GM12892 (cell line): ENCODE measurements at regions not wholly inside any gene's neighbourhood (a gene's known extent, or its start where the extent isn't known, plus 50 kb on each side); places are given as distances from the start of the nearest gene placed in this dataset.

Experiments used
- DNase-seq: peaks from one replicate; pipeline ENCODE4 v3.0.0; 2011; ENCODE audit not compliant: insufficient read length
- FAIRE-seq: peaks from 2 replicates; lab custom pipeline; 2011; peaks lifted over from hg19 to GRCh38; lab: Jason Lieb, UNC
- POLR2A ChIP-seq: IDR thresholded peaks from 2 replicates; pipeline ENCODE4 v1.6.1; 2011; ENCODE audit warnings: low read depth, low read length, control low read depth
- POLR2AphosphoS5 ChIP-seq: IDR thresholded peaks from 2 replicates; pipeline ENCODE4 v1.6.1; 2011; ENCODE audit warnings: low read depth, low read length, control low read depth
- TAF1 ChIP-seq: IDR thresholded peaks from 2 replicates; pipeline ENCODE4 v1.6.1; 2011; ENCODE audit warnings: low read depth, mild to moderate bottlenecking, control low read depth, low read length, borderline replicate concordance

GRCh38 chr4:187232796-187233195, 509.1 kb upstream of the FAT1 start:
- no peak for TF ChIP-seq POLR2A
- TF ChIP-seq TAF1 = no peak
- DNase-seq (no peak), FAIRE-seq (no peak)

- no peak for DNase-seq
- FAIRE-seq = no peak
Measured at GRCh38 chr4:187235456-187236170, 512.0 kb upstream of the FAT1 start.

GRCh38 chr4:187236209-187236890, 512.7 kb upstream of the FAT1 start:
- no peak for DNase-seq
- TF ChIP-seq POLR2A (no peak), TAF1 (no peak), POLR2AphosphoS5 (no peak)
- no peak for FAIRE-seq

More at GRCh38 chr4:187235456-187236170, 512.0 kb upstream of the FAT1 start:
- TF ChIP-seq POLR2A (no peak), TAF1 (no peak), POLR2AphosphoS5 (no peak)

- FAIRE-seq = no peak
- TF ChIP-seq POLR2AphosphoS5 = no peak
- TF ChIP-seq TAF1 = no peak
- TF ChIP-seq POLR2A = no peak
- no peak for DNase-seq
Measured at GRCh38 chr4:187238646-187239045, 515.0 kb upstream of the FAT1 start.

GRCh38 chr4:187251896-187252295, 528.2 kb upstream of the FAT1 start:
- FAIRE-seq (no peak), DNase-seq (no peak)
- TF ChIP-seq POLR2A (no peak), TAF1 (no peak)

- DNase-seq (no peak), FAIRE-seq (no peak)
- TF ChIP-seq TAF1 = no peak
- TF ChIP-seq POLR2A = no peak
- no peak for TF ChIP-seq POLR2AphosphoS5
Measured at GRCh38 chr4:187256897-187257296, 533.2 kb upstream of the FAT1 start.

- DNase-seq (no peak), FAIRE-seq (no peak)
- no peak for TF ChIP-seq POLR2AphosphoS5
- TF ChIP-seq TAF1 = no peak
- no peak for TF ChIP-seq POLR2A
Measured at GRCh38 chr4:187258651-187259401, 535.2 kb upstream of the FAT1 start.

- no peak for DNase-seq
- no peak for FAIRE-seq
- TF ChIP-seq POLR2A (no peak), TAF1 (no peak), POLR2AphosphoS5 (no peak)
Measured at GRCh38 chr4:187268940-187269339, 545.3 kb upstream of the FAT1 start.

- TF ChIP-seq POLR2AphosphoS5 (no peak), POLR2A (no peak), TAF1 (no peak)
- DNase-seq = no peak
- no peak for FAIRE-seq
Measured at GRCh38 chr4:187270154-187270553, 546.5 kb upstream of the FAT1 start.

GRCh38 chr4:187271848-187272247, 548.2 kb upstream of the FAT1 start:
- DNase-seq (no peak), FAIRE-seq (no peak)
- TF ChIP-seq POLR2AphosphoS5 (no peak), POLR2A (no peak), TAF1 (no peak)

GRCh38 chr4:187274153-187274552, 550.5 kb upstream of the FAT1 start:
- no peak for TF ChIP-seq POLR2AphosphoS5
- TF ChIP-seq POLR2A = no peak
- no peak for TF ChIP-seq TAF1
- DNase-seq (no peak), FAIRE-seq (no peak)
